DND-41 (cell line): ENCODE measurements at regions not wholly inside any gene's neighbourhood (a gene's known extent, or its start where the extent isn't known, plus 50 kb on each side); places are given as distances from the start of the nearest gene placed in this dataset.

ENCODE experiments used
- ATAC-seq: fragments of 200-7000 bp; cut with Tn5 transposase; 3 replicates; pipeline ENCODE4 v1.9.1; 2021; ENCODE audit warnings: low read depth; ENCODE audit not compliant: insufficient read depth
- DNase-seq: peaks from one replicate; pipeline ENCODE4 v3.0.0-alpha.2; 2020
- H2AFZ ChIP-seq: 2 replicates; pipeline ENCODE4 v1.6.0; 2012; ENCODE audit warnings: low read depth, low read length
- H3K27ac ChIP-seq: 2 replicates; pipeline ENCODE4 v1.5.1; 2012; ENCODE audit warnings: low read length, inconsistent platforms
- H3K27me3 ChIP-seq: fragments of 200-600 bp; sonication (generic); 2 replicates; pipeline ENCODE4 v1.6.0; 2012; ENCODE audit warnings: low read length, mild to moderate bottlenecking, inconsistent platforms; ENCODE audit not compliant: insufficient read depth, poor library complexity
- H3K36me3 ChIP-seq: 2 replicates; pipeline ENCODE4 v1.5.1; 2012; ENCODE audit warnings: low read length, inconsistent platforms; ENCODE audit not compliant: insufficient read depth
- H3K4me1 ChIP-seq: 2 replicates; pipeline ENCODE4 v1.5.1; 2012; ENCODE audit warnings: mild to moderate bottlenecking, low read length; ENCODE audit not compliant: insufficient read depth
- H3K4me2 ChIP-seq: 2 replicates; pipeline ENCODE4 v1.6.0; 2012; ENCODE audit warnings: mild to moderate bottlenecking, moderate library complexity, low read length, inconsistent platforms; ENCODE audit not compliant: insufficient read depth
- H3K4me3 ChIP-seq, 2 experiments: fragments of 200-600 bp in 1 of 2; shearing (Covaris generic) in 1 of 2; 2 replicates each; pipeline ENCODE4 v1.5.1; 2012 to 2016; ENCODE audit warnings: inconsistent platforms in 2 of 2, low read length in 2 of 2, mild to moderate bottlenecking in 2 of 2, low read depth in 1 of 2, moderate library complexity in 1 of 2
- H3K79me2 ChIP-seq: 2 replicates; pipeline ENCODE4 v1.6.0; 2012; ENCODE audit warnings: low read length, inconsistent platforms; ENCODE audit not compliant: insufficient read depth
- H3K9ac ChIP-seq: 2 replicates; pipeline ENCODE4 v1.6.0; 2012; ENCODE audit warnings: low read depth, mild to moderate bottlenecking, inconsistent platforms, low read length, moderate library complexity
- H3K9me3 ChIP-seq: 2 replicates; pipeline ENCODE4 v1.5.1; 2012; ENCODE audit warnings: low read length, moderate library complexity, mild to moderate bottlenecking, inconsistent platforms; ENCODE audit not compliant: insufficient read depth, severe bottlenecking
- H4K20me1 ChIP-seq: 2 replicates; pipeline ENCODE4 v1.6.0; 2012; ENCODE audit warnings: low read length; ENCODE audit not compliant: insufficient read depth
- CTCF ChIP-seq: IDR thresholded peaks from 2 replicates; pipeline ENCODE4 v1.5.1; 2012; ENCODE audit warnings: borderline replicate concordance, low read length, moderate library complexity, mild to moderate bottlenecking; ENCODE audit not compliant: poor library complexity, severe bottlenecking; ENCODE audit errors: extremely low read depth
- EZH2 ChIP-seq: IDR thresholded peaks from 3 replicates; pipeline ENCODE4 v1.6.1; 2012; ENCODE audit warnings: borderline replicate concordance, low read depth, mild to moderate bottlenecking, moderate library complexity, low read length, inconsistent platforms; ENCODE audit not compliant: severe bottlenecking

- DNase-seq = no peak
- no peaks in the 10 kb centered on the region for H3K79me2 ChIP-seq
- no peaks in the 10 kb centered on the region for H3K9me3 ChIP-seq
- H3K27ac ChIP-seq = no peak overlapping the region
- H2AFZ ChIP-seq = no peak overlapping the region
- H4K20me1 ChIP-seq = no peaks in the 10 kb centered on the region
- no peaks in the 10 kb centered on the region for H3K36me3 ChIP-seq
- peaks cover 32% of the 10 kb centered on the region for H3K4me1 ChIP-seq
- H3K4me2 ChIP-seq = no peak overlapping the region
- no peak for TF ChIP-seq CTCF
- no peak for TF ChIP-seq EZH2
- no peaks in the 10 kb centered on the region for H3K27me3 ChIP-seq
- no peak overlapping the region for H3K9ac ChIP-seq
- H3K4me3 ChIP-seq = no peak overlapping the region
- ATAC-seq = peak; percentile 52; the same call in 1 of the 3 replicates
Measured at GRCh38 chrX:124725502-124725901, 379.1 kb downstream of the SH2D1A start.

GRCh38 chrX:124726292-124726691 is 379.9 kb downstream of the SH2D1A start:
- DNase-seq = no peak
- no peaks in the 10 kb centered on the region for H3K9me3 ChIP-seq
- no peaks in the 10 kb centered on the region for H4K20me1 ChIP-seq
- H3K4me2 ChIP-seq = no peak overlapping the region
- H2AFZ ChIP-seq = no peak overlapping the region
- H3K27me3 ChIP-seq = no peaks in the 10 kb centered on the region
- ATAC-seq = no peak
- no peaks in the 10 kb centered on the region for H3K79me2 ChIP-seq
- peaks cover 34% of the 10 kb centered on the region for H3K4me1 ChIP-seq
- H3K36me3 ChIP-seq = no peaks in the 10 kb centered on the region
- no peak overlapping the region for H3K4me3 ChIP-seq
- no peak for TF ChIP-seq EZH2
- no peak for TF ChIP-seq CTCF
- H3K9ac ChIP-seq = no peak overlapping the region
- no peak overlapping the region for H3K27ac ChIP-seq

GRCh38 chrX:124726881-124727280 is 380.5 kb downstream of the SH2D1A start:
- H4K20me1 ChIP-seq = no peaks in the 10 kb centered on the region
- H3K4me1 ChIP-seq = peaks cover 34% of the 10 kb centered on the region
- H3K36me3 ChIP-seq = no peaks in the 10 kb centered on the region
- no peaks in the 10 kb centered on the region for H3K27me3 ChIP-seq
- no peaks in the 10 kb centered on the region for H3K79me2 ChIP-seq
- no peak overlapping the region for H3K4me2 ChIP-seq
- H3K9me3 ChIP-seq = no peaks in the 10 kb centered on the region
- no peak overlapping the region for H2AFZ ChIP-seq
- H3K4me3 ChIP-seq = no peak overlapping the region
- TF ChIP-seq CTCF (no peak), EZH2 (no peak)
- no peak for ATAC-seq
- no peak for DNase-seq
- no peak overlapping the region for H3K27ac ChIP-seq
- no peak overlapping the region for H3K9ac ChIP-seq
